VCaP (cell line): ENCODE measurements at regions not wholly inside any gene's neighbourhood (a gene's known extent, or its start where the extent isn't known, plus 50 kb on each side); places are given as distances from the start of the nearest gene placed in this dataset.
A peak's percentile ranks its signal among the peaks of the same experiment; 100 is the strongest.

Experiments
- H3K27ac ChIP-seq: fragments of 450-650 bp; 2 replicates; pipeline ENCODE4 v1.5.1; 2017
- TF ChIP-seq, protein P1 (sequence below): fragments of 450-650 bp; conservative IDR thresholded peaks from 2 replicates; pipeline ENCODE4 v1.5.1; 2017; ENCODE audit warnings: mild to moderate bottlenecking, moderate library complexity

DNA sequence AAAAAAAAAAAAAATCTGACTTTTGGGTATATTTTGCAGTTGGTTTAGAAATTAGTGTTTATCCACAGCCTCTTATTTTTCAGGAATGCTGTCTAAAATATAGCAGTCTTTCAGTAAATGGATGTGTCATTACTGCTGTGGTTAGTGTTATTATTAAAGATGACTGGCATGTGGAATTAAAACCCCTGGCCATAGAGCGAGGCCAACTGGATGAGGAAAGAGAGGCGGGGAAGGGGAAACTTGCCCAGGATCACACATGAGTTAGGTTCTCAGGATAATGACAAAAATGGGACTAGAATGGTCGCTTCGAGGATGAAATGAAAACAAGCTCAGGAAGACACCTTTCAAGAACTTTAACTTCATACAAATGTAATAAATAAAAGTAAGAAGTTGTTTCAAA is 57.4 kb upstream of the APCDD1 start:
- H3K27ac ChIP-seq = no peak overlapping the region
- TF ChIP-seq, protein P1, sequence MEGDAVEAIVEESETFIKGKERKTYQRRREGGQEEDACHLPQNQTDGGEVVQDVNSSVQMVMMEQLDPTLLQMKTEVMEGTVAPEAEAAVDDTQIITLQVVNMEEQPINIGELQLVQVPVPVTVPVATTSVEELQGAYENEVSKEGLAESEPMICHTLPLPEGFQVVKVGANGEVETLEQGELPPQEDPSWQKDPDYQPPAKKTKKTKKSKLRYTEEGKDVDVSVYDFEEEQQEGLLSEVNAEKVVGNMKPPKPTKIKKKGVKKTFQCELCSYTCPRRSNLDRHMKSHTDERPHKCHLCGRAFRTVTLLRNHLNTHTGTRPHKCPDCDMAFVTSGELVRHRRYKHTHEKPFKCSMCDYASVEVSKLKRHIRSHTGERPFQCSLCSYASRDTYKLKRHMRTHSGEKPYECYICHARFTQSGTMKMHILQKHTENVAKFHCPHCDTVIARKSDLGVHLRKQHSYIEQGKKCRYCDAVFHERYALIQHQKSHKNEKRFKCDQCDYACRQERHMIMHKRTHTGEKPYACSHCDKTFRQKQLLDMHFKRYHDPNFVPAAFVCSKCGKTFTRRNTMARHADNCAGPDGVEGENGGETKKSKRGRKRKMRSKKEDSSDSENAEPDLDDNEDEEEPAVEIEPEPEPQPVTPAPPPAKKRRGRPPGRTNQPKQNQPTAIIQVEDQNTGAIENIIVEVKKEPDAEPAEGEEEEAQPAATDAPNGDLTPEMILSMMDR = no peak

DNA sequence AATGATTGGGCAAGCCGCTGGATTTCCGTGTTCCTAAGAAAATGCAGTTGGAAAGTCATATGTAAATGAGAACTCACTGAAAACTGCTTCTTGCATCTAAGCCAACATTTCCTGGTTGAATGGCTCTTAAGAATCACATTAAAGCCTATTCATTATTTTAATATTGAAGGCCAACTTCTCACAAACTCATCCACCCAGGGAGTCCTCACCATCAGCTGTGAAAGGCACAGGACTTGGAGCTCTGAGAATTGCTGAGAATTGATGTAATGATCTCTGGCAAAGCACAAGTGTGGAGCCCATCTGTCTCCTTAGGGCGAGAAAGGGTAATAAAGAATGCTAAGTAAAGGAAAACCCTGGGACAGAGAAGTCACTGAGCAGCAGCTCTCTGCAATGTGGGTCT is 55.9 kb upstream of the APCDD1 start:
- H3K27ac ChIP-seq = peak overlapping the region; percentile 56
- TF ChIP-seq, protein P1 = no peak

DNA sequence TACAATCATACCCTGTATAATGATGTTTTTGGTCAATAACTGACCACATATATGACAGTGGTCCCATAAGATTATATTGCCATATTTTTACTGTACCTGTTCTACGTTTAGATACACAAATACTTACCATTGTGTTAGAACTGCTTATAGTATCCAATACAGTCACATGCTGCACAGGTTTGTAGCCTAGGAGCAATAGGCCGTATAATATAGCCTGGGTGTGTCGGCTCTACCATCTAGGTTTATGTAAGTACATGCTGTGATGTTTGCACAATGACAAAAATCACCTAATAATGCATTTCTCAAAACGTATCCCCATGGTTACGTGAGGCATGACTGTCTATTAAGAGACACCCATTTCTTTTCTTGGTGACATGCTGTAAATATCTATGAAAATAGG is 55.0 kb upstream of the APCDD1 start:
- TF ChIP-seq, protein P1 = no peak

DNA sequence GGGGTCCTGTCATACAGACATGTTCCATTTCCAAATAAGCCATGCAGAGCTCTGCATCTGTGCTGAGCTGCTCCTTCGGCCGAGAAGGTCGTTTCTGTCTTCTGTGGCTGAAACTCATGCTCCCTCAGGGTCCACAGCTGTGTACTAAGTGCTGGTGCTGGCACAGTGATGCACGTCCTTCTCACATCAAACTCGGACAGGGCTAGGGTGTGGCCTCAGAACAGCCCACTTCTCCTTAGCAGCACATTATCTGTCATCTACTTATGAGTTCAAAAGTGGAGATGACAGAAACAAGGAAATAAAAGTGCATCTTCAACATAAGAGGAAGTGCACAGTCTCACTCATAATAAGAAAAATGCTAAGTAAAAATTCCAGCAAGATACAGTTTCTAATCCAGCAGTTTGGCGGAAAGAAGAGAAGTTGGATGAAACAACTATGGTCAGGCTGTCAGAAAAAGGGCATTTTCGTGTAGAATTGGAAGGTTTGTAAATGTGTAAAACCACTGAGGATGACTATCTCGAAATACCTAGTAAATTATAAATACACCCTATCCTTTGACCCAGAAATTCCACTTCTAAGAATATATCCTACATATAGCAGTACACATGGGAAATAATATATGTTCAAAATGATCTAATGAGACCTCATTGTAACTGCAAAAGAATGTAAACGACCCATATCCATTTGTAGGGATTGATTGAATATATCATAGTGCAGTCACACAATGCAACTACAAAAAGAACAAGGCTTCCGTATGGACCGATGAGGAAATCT is 53.7 kb upstream of the APCDD1 start:
- no peak overlapping the region for H3K27ac ChIP-seq
- TF ChIP-seq, protein P1 = no peak

More for the DNA sequence above, 55.0 kb upstream of the APCDD1 start:
- peak overlapping the region; percentile 56 for H3K27ac ChIP-seq

DNA sequence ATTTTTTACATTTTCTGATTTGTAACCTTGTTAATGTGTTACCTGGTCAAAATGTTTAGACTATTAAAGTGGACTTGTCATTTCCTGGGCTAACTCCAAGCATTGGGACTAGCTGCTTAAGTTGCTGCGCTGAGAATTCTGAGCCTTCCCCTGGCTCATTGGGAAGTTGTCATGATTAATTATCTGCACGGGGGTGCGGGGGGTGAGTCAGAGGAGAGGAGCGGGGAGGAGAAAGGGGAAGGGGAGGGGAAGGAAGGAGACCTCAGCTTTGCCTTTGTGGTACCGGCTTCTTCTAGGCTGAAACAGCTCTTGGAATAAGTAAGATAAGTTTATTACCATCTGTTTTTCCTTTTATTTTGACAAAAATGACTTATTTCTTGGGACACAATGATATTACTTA is 52.9 kb upstream of the APCDD1 start:
- no peak overlapping the region for H3K27ac ChIP-seq
- TF ChIP-seq, protein P1 = no peak

DNA sequence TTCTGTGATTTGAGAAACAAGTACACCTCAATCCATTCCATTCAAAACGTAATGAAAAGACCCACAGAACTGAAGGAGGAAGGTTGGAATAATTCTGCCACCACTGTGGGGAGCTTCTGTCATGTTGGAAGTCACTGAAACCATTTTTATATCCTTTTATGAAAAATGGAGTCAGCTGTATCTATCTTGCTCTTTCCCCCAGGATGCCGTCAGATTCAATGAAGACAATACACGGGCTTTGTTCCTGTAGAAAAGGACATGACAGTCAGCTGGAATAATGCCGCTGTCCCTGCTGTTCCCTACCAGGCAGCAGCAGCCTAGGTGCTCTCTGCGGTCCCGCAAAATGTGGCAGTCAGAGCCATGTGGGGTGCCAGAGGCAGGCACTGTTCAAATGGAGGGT is 52.5 kb upstream of the APCDD1 start:
- TF ChIP-seq, protein P1 = no peak
- H3K27ac ChIP-seq = no peak overlapping the region

DNA sequence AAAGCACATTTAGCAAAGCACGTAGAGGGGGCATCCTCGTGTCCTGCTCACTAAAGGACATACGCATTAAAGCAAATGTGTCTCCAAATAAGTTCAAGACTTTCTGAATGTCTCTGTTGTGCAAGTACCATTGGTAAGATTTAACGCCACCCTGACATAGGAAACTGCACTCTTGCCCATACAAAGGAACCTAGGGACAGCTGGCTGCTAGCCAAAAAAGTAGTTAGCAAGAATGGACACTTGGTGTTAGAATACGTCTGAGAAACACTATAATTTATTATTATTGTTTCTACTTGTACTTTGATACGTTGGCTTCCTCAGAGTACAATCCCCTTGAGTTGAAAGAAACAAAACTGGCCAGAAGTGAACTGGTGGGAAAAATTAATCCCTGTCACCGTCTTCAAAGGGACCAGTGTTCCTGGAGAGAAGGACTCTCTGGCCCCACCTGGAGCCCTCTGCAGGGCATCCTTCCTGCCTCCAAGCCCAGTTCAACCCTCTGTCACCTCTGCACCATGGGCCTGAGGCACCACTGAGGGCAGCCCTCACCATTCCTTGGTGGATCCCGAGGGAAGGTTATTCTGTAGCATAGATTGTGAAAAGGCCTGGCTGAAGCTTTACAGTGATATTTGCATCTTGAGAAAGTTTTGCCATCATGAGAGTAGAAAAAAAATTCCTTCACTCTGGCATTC is 51.4 kb upstream of the APCDD1 start:
- H3K27ac ChIP-seq = no peak overlapping the region
- TF ChIP-seq, protein P1 = no peak
